ENCODE measurements at regions not wholly inside any gene's neighbourhood (a gene's known extent, or its start where the extent isn't known, plus 50 kb on each side); places are given as distances from the start of the nearest gene placed in this dataset.
"Not testable (repeated sequence)": the region's sequence is repeated elsewhere in the genome, so short reads cannot be mapped to it uniquely, and the experiment has no call there.

DNA sequence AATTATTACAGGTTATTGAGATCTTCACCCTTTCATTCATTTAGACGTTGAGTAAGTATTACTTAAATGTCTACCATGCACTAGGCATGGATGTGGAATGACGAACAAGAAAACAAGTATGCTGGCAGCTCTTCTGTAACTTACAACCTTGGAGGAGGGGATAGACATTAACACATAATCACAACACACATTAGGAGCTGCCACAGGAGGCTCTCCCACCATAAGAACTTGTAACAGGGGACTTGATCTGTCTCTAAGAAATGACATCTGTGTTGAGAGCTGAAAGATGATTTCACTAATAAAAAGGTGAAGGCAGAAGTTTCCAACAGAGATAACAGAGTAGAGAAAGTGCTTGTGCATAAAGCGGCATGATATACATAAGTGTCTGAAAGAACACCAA lies 384.7 kb upstream of the ZEB2 start:
- no peak for DNase-seq (ENCODE audit: extremely low read depth, low read depth)

DNA sequence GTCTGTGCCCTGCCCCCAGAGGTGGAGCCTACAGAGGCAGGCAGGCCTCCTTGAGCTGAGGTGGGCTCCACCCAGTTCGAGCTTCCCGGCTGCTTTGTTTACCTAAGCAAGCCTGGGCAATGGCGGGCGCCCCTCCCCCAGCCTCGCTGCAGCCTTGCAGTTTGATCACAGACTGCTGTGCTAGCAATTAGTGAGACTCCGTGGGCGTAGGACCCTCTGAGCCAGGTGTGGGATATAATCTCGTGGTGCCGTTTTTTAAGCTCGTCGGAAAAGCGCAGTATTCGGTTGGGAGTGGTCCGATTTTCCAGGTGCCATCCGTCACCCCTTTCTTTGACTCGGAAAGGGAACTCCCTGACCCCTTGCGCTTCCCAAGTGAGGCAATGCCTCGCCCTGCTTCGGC lies 383.1 kb upstream of the ZEB2 start:
- not testable (repeated sequence) for DNase-seq (ENCODE audit: extremely low read depth, low read depth)

DNA sequence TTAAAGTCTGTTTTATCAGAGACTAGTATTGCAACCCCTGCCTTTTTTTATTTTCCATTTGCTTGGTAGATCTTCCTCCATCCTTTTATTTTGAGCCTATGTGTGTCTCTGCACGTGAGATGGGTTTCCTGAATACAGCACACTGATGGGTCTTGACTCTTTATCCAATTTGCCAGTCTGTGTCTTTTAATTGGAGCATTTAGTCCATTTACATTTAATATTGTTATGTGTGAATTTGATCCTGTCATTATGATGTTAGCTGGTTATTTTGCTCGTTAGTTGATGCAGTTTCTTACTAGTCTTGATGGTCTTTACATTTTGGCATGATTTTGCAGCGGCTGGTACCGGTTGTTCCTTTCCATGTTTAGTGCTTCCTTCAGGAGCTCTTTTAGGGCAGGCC lies 381.5 kb upstream of the ZEB2 start:
- DNase-seq (ENCODE audit: extremely low read depth, low read depth): not testable (repeated sequence)

- no peak for DNase-seq (ENCODE audit: extremely low read depth, low read depth)
Measured at GRCh38 chr2:144896341-144896740, 376.4 kb upstream of the ZEB2 start.

DNA sequence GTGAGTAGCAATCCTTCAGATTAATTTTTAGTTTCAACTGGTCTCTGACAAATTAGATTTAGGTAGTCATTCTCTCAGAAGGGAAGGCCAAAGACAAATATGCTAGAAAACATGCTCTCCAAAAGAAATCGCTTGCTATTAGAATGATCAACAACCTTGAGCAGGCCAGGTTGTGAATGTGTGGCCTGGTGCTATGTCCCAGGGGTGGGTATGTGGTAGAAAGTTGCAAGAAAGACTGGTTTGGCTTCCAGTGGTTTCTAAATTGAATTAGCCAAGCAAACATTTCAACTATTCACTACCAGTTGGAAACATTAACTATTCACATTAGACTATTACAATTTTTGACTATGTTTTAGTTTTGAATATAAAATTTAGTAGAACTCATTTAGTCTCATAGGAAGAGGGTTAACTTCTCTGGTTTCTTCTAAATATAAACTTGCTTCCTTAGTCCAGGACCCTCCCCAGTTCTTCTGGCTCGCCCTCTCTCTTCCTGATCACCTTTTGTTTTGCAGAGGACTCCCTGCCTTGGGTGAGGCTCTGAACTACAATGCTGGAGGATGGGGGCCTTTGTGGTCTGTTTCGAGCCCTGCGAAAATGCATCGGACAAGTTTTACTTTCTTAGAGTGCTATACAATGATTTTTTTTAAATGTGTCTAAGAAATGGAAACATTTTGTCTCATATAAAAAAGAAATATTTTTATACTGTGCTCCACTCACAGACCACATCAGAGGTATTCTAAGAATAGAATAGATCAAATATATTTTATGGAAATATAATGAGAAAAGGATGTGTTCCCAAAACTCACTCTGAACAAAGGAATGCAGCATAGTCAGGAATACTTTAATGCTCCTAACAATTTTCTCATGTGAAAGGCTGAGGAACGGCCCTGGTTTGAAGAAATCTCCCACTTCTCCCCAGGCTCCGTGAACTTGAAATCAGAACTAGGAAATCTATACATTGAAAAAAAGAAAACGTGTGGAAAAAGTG lies 375.0 kb upstream of the ZEB2 start:
- no peak for DNase-seq (ENCODE audit: extremely low read depth, low read depth)

DNA sequence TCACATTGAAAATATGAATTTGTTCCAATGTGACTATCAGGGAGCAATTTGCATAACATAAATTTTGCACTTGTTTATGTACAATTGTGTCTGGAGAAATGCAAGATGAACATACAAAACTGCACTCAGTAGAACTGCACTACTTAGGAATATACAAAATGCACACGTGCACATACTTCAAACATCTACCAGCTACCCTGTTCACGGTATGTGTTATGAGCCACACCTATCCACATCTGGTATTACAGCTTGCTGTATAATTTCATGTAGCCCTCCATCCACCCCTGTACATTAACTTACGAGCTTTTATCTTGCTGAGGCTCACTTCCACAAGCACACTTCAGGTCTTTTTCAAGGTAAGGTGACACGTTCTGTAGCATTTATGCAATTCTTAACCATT lies 373.5 kb upstream of the ZEB2 start:
- no peak for DNase-seq (ENCODE audit: extremely low read depth, low read depth)

DNA sequence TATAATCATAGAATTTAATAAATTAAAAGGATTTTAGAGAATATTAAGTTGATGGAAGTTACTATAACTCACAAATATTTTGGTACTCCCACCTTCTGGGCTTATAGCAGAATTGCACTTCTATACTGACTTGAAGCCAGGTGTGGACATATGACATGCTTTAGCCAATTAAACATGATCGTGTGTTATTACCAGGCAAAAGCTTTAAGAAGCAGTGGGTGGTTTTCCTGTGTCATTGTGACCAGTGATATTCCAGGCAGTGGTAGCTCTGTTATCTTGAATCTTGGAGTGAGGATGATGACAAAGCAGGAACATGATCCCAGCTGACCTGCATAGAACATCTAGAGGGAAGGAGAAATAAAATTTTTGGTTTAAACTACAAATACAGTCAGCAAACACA lies 370.9 kb upstream of the ZEB2 start:
- peak; percentile 62 for DNase-seq (ENCODE audit: extremely low read depth, low read depth)

- DNase-seq (ENCODE audit: extremely low read depth, low read depth): no peak
Measured at GRCh38 chr2:144889348-144889747, 369.4 kb upstream of the ZEB2 start.

GRCh38 chr2:144886862-144887261 lies 366.9 kb upstream of the ZEB2 start:
- no peak for DNase-seq (ENCODE audit: extremely low read depth, low read depth)

- DNase-seq (ENCODE audit: extremely low read depth, low read depth): no peak
Measured at GRCh38 chr2:144877893-144878292, 358.0 kb upstream of the ZEB2 start.

DNA sequence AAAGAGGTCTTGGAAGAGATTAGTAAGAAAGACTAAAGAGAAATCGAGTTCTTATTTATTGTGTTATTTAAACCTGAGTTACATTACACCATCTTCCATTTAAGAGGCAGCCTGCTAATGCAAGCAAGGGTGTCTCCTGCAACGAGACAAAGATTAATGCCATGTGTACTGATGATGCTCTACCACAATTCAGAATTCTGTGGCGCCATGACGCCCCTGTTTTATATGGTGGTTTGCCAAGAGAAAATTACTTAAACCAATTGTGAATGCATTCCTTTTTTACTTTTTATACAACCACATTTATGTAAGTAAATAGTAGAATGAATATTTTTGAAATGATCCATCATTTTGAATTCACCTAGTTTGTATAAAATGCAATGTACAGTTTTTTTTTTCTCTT lies 356.1 kb upstream of the ZEB2 start:
- no peak for DNase-seq (ENCODE audit: extremely low read depth, low read depth)

DNA sequence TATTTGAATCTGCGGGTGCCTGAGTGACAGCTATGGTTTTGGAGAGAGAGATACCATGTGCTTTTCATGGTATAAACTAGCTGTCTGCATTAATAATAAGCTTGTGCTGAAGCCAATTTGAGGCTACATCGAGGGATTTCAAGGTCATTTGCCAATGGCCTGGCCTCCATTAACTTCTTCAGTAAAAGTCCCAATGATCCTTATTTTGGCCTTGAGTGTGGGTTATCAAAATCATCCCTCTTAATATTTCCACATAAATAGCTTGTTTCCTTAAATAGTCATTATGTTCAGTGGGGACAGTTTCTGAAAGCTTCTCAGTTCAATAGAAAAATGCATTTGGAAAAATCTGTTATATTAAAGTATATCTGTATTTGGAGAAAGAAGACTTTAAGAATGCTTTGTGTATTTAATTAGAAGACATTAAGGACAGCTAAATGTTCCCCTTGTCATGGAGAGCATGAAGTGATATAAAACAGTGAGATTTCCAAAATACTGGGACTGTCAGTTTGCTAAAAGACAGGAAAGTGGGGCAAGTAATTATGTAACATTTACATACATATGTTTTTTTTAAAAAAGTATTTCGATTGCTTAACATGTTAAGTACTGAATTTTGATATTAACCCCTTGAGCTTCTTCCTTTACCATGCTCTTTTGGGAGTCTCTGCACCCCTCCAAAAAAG lies 355.5 kb upstream of the ZEB2 start:
- DNase-seq (ENCODE audit: extremely low read depth, low read depth): no peak

- DNase-seq (ENCODE audit: extremely low read depth, low read depth): no peak
Measured at GRCh38 chr2:144865670-144866069, 345.8 kb upstream of the ZEB2 start.

DNA sequence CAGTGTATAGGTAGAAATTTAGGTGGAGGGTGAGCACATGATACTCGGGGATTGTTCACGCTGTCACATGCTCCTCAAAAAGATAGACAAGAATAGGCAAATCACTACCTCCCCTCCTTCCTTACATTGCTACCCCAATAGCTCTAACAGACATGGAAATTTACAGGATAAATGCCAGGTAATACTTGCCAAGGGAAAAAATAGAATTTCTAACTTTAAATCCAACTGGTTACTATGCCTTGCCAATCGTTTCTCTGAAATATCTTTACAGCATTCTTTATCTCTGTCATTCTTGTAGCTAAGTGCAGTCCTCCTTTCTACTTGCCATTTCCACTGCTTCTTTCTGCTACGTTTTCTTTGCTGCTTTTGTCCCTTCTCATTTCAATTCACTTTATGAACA lies 339.8 kb upstream of the ZEB2 start:
- DNase-seq (ENCODE audit: extremely low read depth, low read depth): no peak

DNA sequence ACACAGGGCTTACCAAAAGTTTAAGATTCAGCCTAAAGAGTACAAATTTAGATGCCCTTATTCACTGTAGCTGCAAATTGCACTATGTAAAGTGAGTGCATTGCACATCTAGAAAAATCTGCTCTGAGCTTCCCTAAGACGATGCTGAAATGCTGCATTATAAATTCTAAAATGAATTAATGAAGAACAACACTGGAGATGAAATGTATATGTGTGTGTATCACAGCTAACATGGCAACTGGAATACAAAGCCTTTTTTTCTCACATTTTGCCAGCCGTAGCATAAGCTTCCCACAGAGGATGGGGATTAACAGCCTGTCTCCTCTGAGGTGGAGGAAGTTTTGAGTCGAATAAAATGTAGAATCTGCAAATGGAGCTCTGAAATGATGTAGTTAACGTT lies 338.3 kb upstream of the ZEB2 start:
- no peak for DNase-seq (ENCODE audit: extremely low read depth, low read depth)

DNA sequence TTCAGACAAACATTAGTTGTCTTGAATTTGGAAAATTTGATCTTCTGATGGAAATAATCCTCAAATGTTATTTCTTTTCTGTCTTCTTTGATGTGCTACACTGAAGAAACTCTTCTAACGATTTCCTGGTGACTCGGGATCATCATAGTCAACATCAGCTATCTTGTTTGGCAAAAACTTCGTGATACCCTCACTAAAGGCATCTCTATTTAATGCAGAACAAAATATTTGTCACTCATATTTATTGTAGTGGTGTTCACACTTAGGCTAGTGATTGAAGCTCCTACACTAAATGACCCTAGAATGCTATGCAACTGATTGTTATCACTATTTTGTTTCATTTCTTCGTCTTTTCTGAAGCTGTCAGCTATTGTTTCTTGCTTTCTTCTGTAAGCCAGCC lies 334.7 kb upstream of the ZEB2 start:
- no peak for DNase-seq (ENCODE audit: extremely low read depth, low read depth)

GRCh38 chr2:144849612-144850011 lies 329.7 kb upstream of the ZEB2 start:
- no peak for DNase-seq (ENCODE audit: extremely low read depth, low read depth)

DNA sequence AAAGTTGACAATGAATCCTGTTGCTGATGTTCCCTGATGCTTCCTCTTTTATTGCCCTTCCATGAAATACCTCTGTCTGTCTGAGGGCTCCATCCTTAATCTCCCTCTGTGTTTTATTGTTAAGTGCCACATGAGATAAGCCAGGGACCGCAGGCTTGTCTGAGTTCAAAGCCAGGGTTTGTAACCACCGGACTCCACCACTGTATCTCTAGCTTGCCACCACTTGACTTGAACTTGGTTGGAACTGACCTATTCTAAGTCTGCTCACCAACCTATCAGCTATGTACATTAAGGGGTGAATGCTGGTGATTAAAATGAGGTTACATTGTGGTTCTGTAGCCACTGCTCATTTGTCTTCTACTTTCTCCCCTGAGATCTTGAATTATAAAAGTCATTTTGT lies 328.5 kb upstream of the ZEB2 start:
- DNase-seq (ENCODE audit: extremely low read depth, low read depth): no peak

GRCh38 chr2:144847347-144848080 lies 327.6 kb upstream of the ZEB2 start:
- DNase-seq (ENCODE audit: extremely low read depth, low read depth): no peak

- DNase-seq (ENCODE audit: extremely low read depth, low read depth): no peak
Measured at GRCh38 chr2:144836635-144837350, 316.9 kb upstream of the ZEB2 start.

All from NCI-H460 (cell line).